HUES6 (cell line): ENCODE measurements at regions not wholly inside any gene's neighbourhood (a gene's known extent, or its start where the extent isn't known, plus 50 kb on each side); places are given as distances from the start of the nearest gene placed in this dataset.

Source experiments
- H3K27ac ChIP-seq: 2 replicates; pipeline ENCODE4 v1.7.0; 2013; ENCODE audit warnings: low read depth, mild to moderate bottlenecking, low read length, inconsistent platforms
- H3K27me3 ChIP-seq: 2 replicates; pipeline ENCODE4 v1.6.1; 2013; ENCODE audit warnings: low read length; ENCODE audit not compliant: control insufficient read depth, insufficient read depth
- H3K36me3 ChIP-seq: 2 replicates; pipeline ENCODE4 v1.6.1; 2013; ENCODE audit warnings: low read length; ENCODE audit not compliant: control insufficient read depth, insufficient read depth
- H3K4me1 ChIP-seq: 2 replicates; pipeline ENCODE4 v1.6.1; 2013; ENCODE audit warnings: low read length; ENCODE audit not compliant: control insufficient read depth, insufficient read depth
- H3K4me3 ChIP-seq: 2 replicates; pipeline ENCODE4 v1.5.1; 2013; ENCODE audit warnings: low read depth, low read length
- H3K9ac ChIP-seq: one replicate; pipeline ENCODE4 v1.6.1; 2013; ENCODE audit warnings: mild to moderate bottlenecking, low read length
- H3K9me3 ChIP-seq: 2 replicates; pipeline ENCODE4 v1.6.1; 2013; ENCODE audit warnings: low read depth, low read length; ENCODE audit not compliant: control insufficient read depth, insufficient read depth

GRCh38 chr11:41921746-41922390 is 462.4 kb upstream of the LRRC4C start:
- Histone ChIP-seq H3K9me3 (peaks cover 6% of the 10 kb centered on the region; the same call in 1 of the 2 replicates), H3K36me3 (no peaks in the 10 kb centered on the region), H3K9ac (no peak overlapping the region), H3K4me1 (peaks cover 7% of the 10 kb centered on the region), H3K4me3 (no peak overlapping the region), H3K27me3 (no peaks in the 10 kb centered on the region), H3K27ac (no peak overlapping the region)

GRCh38 chr11:41926339-41926738 is 466.9 kb upstream of the LRRC4C start:
- H3K4me3 ChIP-seq, result no peak overlapping the region
- H3K27ac ChIP-seq, result no peak overlapping the region
- H3K9ac ChIP-seq, result no peak overlapping the region
- no peaks in the 10 kb centered on the region for H3K9me3 ChIP-seq
- peaks cover 7% of the 10 kb centered on the region for H3K4me1 ChIP-seq
- H3K36me3 ChIP-seq, result no peaks in the 10 kb centered on the region
- H3K27me3 ChIP-seq, result no peaks in the 10 kb centered on the region

GRCh38 chr11:41935241-41935640 is 475.8 kb upstream of the LRRC4C start:
- Histone ChIP-seq H3K4me3 (no peak overlapping the region), H3K4me1 (peaks cover 6% of the 10 kb centered on the region; the same call in 1 of the 2 replicates), H3K9ac (no peak overlapping the region), H3K9me3 (peaks cover 4% of the 10 kb centered on the region), H3K27ac (no peak overlapping the region), H3K36me3 (no peaks in the 10 kb centered on the region), H3K27me3 (no peaks in the 10 kb centered on the region)

- H3K9me3 ChIP-seq, result peaks cover 4% of the 10 kb centered on the region
- H3K27me3 ChIP-seq, result no peaks in the 10 kb centered on the region
- H3K9ac ChIP-seq, result no peak overlapping the region
- H3K36me3 ChIP-seq, result no peaks in the 10 kb centered on the region
- H3K4me1 ChIP-seq, result peaks cover 6% of the 10 kb centered on the region; the same call in 1 of the 2 replicates
- H3K4me3 ChIP-seq, result no peak overlapping the region
- no peak overlapping the region for H3K27ac ChIP-seq
Observed at GRCh38 chr11:41935795-41936194, 476.3 kb upstream of the LRRC4C start.

- Histone ChIP-seq H3K9me3 (no peaks in the 10 kb centered on the region), H3K4me3 (no peak overlapping the region), H3K36me3 (no peaks in the 10 kb centered on the region), H3K4me1 (no peaks in the 10 kb centered on the region), H3K27ac (no peak overlapping the region), H3K9ac (no peak overlapping the region), H3K27me3 (no peaks in the 10 kb centered on the region)
Observed at GRCh38 chr11:41943656-41944055, 484.2 kb upstream of the LRRC4C start.

GRCh38 chr11:41947392-41947791 is 487.9 kb upstream of the LRRC4C start:
- Histone ChIP-seq H3K36me3 (no peaks in the 10 kb centered on the region), H3K27ac (no peak overlapping the region), H3K9me3 (no peaks in the 10 kb centered on the region), H3K4me3 (no peak overlapping the region), H3K27me3 (no peaks in the 10 kb centered on the region), H3K9ac (no peak overlapping the region), H3K4me1 (no peaks in the 10 kb centered on the region)

- H3K27me3 ChIP-seq, result no peaks in the 10 kb centered on the region
- H3K27ac ChIP-seq, result no peak overlapping the region
- H3K9ac ChIP-seq, result no peak overlapping the region
- H3K4me1 ChIP-seq, result no peaks in the 10 kb centered on the region
- H3K4me3 ChIP-seq, result no peak overlapping the region
- no peaks in the 10 kb centered on the region for H3K36me3 ChIP-seq
- H3K9me3 ChIP-seq, result no peaks in the 10 kb centered on the region
Observed at GRCh38 chr11:41950470-41951143, 491.2 kb upstream of the LRRC4C start.

GRCh38 chr11:41954034-41954433 is 494.6 kb upstream of the LRRC4C start:
- H3K4me3 ChIP-seq, result no peak overlapping the region
- H3K4me1 ChIP-seq, result no peaks in the 10 kb centered on the region
- H3K36me3 ChIP-seq, result no peaks in the 10 kb centered on the region
- no peaks in the 10 kb centered on the region for H3K27me3 ChIP-seq
- H3K9me3 ChIP-seq, result no peaks in the 10 kb centered on the region
- no peak overlapping the region for H3K9ac ChIP-seq
- no peak overlapping the region for H3K27ac ChIP-seq

GRCh38 chr11:41955066-41955465 is 495.6 kb upstream of the LRRC4C start:
- no peaks in the 10 kb centered on the region for H3K9me3 ChIP-seq

GRCh38 chr11:41955635-41956400 is 496.4 kb upstream of the LRRC4C start:
- no peak overlapping the region for H3K27ac ChIP-seq
- H3K4me1 ChIP-seq, result no peaks in the 10 kb centered on the region
- H3K36me3 ChIP-seq, result no peaks in the 10 kb centered on the region
- H3K27me3 ChIP-seq, result no peaks in the 10 kb centered on the region
- no peaks in the 10 kb centered on the region for H3K9me3 ChIP-seq
- H3K9ac ChIP-seq, result no peak overlapping the region
- H3K4me3 ChIP-seq, result no peak overlapping the region

More at GRCh38 chr11:41955066-41955465, 495.6 kb upstream of the LRRC4C start:
- Histone ChIP-seq H3K4me1 (no peaks in the 10 kb centered on the region), H3K4me3 (no peak overlapping the region), H3K27me3 (no peaks in the 10 kb centered on the region), H3K9ac (no peak overlapping the region), H3K36me3 (no peaks in the 10 kb centered on the region), H3K27ac (no peak overlapping the region)

- Histone ChIP-seq H3K27ac (no peak overlapping the region), H3K4me1 (no peaks in the 10 kb centered on the region), H3K27me3 (no peaks in the 10 kb centered on the region), H3K36me3 (no peaks in the 10 kb centered on the region), H3K9me3 (no peaks in the 10 kb centered on the region), H3K9ac (no peak overlapping the region), H3K4me3 (no peak overlapping the region)
Observed at GRCh38 chr11:41963406-41963805, 504.0 kb upstream of the LRRC4C start.
